Suprapubic skin (tissue), 2 donors: ENCODE measurements at regions not wholly inside any gene's neighbourhood (a gene's known extent, or its start where the extent isn't known, plus 50 kb on each side); places are given as distances from the start of the nearest gene placed in this dataset.

ENCODE experiments used
- EP300 ChIP-seq: sonication (generic); formaldehyde crosslinking; IDR thresholded peaks from one replicate; pipeline ENCODE4 v1.6.1; 2017; ENCODE audit warnings: antibody characterized with exemption
- POLR2A ChIP-seq, 2 donors: fragments of 450-650 bp; IDR thresholded peaks; one replicate each; pipeline ENCODE4 v1.6.1; 2017; ENCODE audit warnings: antibody characterized with exemption in 2 of 2, mild to moderate bottlenecking in 2 of 2, moderate library complexity in 2 of 2

DNA sequence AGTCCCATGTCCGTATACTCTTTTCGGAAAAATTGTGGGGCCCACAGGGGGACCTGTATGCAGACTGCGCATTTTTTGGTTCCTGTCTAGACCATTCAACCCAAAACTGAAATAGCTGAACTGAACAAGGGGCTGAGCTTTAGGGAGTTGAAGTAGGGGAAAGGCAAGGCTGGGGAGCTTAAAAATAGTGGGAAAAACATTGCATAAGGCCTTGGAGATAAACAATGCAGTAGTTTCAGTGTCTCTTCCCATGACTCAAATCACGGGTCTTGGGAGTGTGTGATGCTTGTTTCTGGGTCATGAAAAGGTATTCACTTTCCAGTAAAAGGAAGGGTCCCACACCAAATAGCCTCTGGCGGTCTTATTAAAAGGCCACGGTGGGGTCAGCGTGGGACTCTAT, 402.8 kb upstream of the SALL1 start:
- no peak for TF ChIP-seq EP300
- no peak for TF ChIP-seq POLR2A (IDR thresholded peaks at IDR 0.05)
